Transverse colon (tissue), 4 donors: ENCODE measurements at regions not wholly inside any gene's neighbourhood (a gene's known extent, or its start where the extent isn't known, plus 50 kb on each side); places are given as distances from the start of the nearest gene placed in this dataset.

Source experiments
- DNase-seq: peaks from one replicate; pipeline ENCODE4 v3.0.0-alpha.2; 2019
- H3K27ac ChIP-seq, 4 donors: fragments of 200-600 bp; sonication (generic); 2 replicates each; pipeline ENCODE4 v1.5.1; 2016 to 2018; ENCODE audit warnings: inconsistent platforms in 4 of 4
- H3K27me3 ChIP-seq: fragments of 200-600 bp; sonication (generic); 2 replicates; pipeline ENCODE4 v1.5.1; 2017; ENCODE audit warnings: inconsistent platforms
- H3K36me3 ChIP-seq, 4 donors: fragments of 200-600 bp; sonication (generic); 2 replicates each; pipeline ENCODE4 v1.5.1; 2017 to 2019; ENCODE audit warnings: inconsistent platforms in 4 of 4
- H3K4me1 ChIP-seq, 4 donors: fragments of 200-600 bp; sonication (generic); 2 replicates each; pipeline ENCODE4 v1.5.1; 2017 to 2020; ENCODE audit warnings: inconsistent platforms in 4 of 4
- H3K4me3 ChIP-seq, 4 donors: fragments of 200-600 bp; sonication (generic); 1 replicate in 1 of 4; 2 replicates in 3 of 4; pipeline versions ENCODE4 v1.5.1 to v1.6.1; 2017 to 2019; ENCODE audit warnings: inconsistent platforms in 4 of 4
- H3K9me3 ChIP-seq, 2 donors: fragments of 200-600 bp; sonication (generic); 2 replicates each; pipeline ENCODE4 v1.5.1; 2017 to 2019; ENCODE audit warnings: inconsistent platforms in 2 of 2
- EP300 ChIP-seq: sonication (generic); formaldehyde crosslinking; IDR thresholded peaks from one replicate; pipeline ENCODE4 v1.6.1; 2017; ENCODE audit warnings: antibody characterized with exemption, low read depth
- POLR2A ChIP-seq: fragments of 450-650 bp; IDR thresholded peaks from one replicate; pipeline ENCODE4 v1.6.1; 2016; ENCODE audit warnings: antibody characterized with exemption, mild to moderate bottlenecking, moderate library complexity
- POLR2AphosphoS5 ChIP-seq, 3 donors: sonication (generic); formaldehyde crosslinking; IDR thresholded peaks; one replicate each; pipeline ENCODE4 v1.6.1; 2016; ENCODE audit warnings: antibody characterized with exemption in 3 of 3
- WGBS, 2 donors: methylation state at CpG; one replicate each; pipeline ENCODE4 v1.1.5; 2018; ENCODE audit warnings: low coverage in 1 of 2; 5-methylcytosine and 5-hydroxymethylcytosine counted together
- in situ Hi-C, 4 donors: fragments of 200-750 bp; cut with MboI; loops; one replicate each; pipeline versions ENCODE4 v1.15.0 to v1.15.1; 2017; ENCODE audit warnings: low sequenced_read_pairs in 3 of 4, low pct_ligation_motif_present in 1 of 4, low pct_unique_long_range_greater_than_20kb in 1 of 4
- intact Hi-C: fragments of 100-400 bp; cut with DNase I; formaldehyde crosslinking; loops from one replicate; pipeline ENCODE4 v1.15.1; 2023; ENCODE audit warnings: low total_unique reads
- TF ChIP-seq, protein P1 (sequence below), 5 experiments: fragments of 200-600 bp in 3 of 5; fragments of 450-650 bp in 2 of 5; sonication (generic) in 3 of 5; IDR thresholded peaks; 1 replicate in 2 of 5; 2 replicates in 3 of 5; pipeline ENCODE4 v1.5.1; 2016 to 2017; ENCODE audit warnings: antibody characterized with exemption in 5 of 5, inconsistent platforms in 3 of 5, mild to moderate bottlenecking in 2 of 5, moderate library complexity in 1 of 5

DNA sequence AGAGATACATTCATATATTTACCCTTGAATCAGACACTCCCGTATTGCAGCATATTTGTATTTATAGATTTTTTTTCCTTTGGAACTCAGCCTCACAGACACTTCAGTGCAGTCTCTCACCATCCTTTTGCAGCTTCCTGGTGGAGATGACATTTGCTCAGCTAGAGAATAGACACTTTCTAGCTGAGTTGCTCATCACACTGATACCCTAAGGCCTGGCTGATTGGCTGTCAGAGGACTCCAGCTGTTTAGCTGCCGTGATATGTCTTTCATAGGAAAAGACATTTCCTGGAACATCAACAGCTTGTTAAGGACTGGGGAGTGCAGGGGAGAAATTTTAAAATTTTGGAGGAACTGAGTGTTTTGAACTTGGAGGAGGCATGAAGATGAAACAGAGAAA lies 429.6 kb downstream of the SMARCA1 start:
- no peak overlapping the region for H3K27ac ChIP-seq
- no peak overlapping the region for H3K4me3 ChIP-seq
- intact Hi-C loops = no loop called here
- WGBS, 2 donors = 70 to 100% methylated on average over 2 of the region's 2 CpGs
- H3K27me3 ChIP-seq = no peaks in the 10 kb centered on the region
- no peak for DNase-seq
- H3K36me3 ChIP-seq = no peaks in the 10 kb centered on the region
- no peak for TF ChIP-seq POLR2AphosphoS5 (IDR thresholded peaks at IDR 0.05)
- no peak for TF ChIP-seq POLR2A
- TF ChIP-seq, protein P1, sequence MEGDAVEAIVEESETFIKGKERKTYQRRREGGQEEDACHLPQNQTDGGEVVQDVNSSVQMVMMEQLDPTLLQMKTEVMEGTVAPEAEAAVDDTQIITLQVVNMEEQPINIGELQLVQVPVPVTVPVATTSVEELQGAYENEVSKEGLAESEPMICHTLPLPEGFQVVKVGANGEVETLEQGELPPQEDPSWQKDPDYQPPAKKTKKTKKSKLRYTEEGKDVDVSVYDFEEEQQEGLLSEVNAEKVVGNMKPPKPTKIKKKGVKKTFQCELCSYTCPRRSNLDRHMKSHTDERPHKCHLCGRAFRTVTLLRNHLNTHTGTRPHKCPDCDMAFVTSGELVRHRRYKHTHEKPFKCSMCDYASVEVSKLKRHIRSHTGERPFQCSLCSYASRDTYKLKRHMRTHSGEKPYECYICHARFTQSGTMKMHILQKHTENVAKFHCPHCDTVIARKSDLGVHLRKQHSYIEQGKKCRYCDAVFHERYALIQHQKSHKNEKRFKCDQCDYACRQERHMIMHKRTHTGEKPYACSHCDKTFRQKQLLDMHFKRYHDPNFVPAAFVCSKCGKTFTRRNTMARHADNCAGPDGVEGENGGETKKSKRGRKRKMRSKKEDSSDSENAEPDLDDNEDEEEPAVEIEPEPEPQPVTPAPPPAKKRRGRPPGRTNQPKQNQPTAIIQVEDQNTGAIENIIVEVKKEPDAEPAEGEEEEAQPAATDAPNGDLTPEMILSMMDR (IDR thresholded peaks at IDR 0.05) = no peak
- no peak for TF ChIP-seq EP300
- no peaks in the 10 kb centered on the region for H3K4me1 ChIP-seq
- H3K9me3 ChIP-seq = no peaks in the 10 kb centered on the region
- in situ Hi-C loops = no loop called here

DNA sequence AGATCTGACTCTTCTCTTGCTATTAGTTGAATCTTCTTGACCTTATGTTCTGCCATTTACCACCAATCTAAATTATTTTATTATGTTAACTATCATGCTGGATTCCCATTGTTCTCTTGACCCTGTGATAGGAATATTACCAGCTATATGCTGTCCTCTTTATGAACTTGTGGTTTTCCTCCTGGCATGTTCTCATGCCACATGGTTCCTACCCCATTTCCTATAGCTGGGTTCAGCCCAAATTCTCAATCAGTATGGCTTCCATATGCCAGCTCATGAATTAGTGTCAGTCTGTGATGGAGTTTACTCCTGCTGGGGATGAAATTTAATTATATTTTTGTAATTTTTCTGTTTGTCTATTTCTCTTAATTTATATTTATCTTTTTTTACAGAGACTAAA lies 430.5 kb downstream of the SMARCA1 start:
- no peak overlapping the region for H3K4me3 ChIP-seq
- no peak overlapping the region for H3K27ac ChIP-seq
- no peak for DNase-seq
- H3K9me3 ChIP-seq = no peaks in the 10 kb centered on the region
- in situ Hi-C loops = no loop called here
- no peaks in the 10 kb centered on the region for H3K4me1 ChIP-seq
- H3K36me3 ChIP-seq = no peaks in the 10 kb centered on the region
- TF ChIP-seq, protein P1 (IDR thresholded peaks at IDR 0.05) = no peak
- TF ChIP-seq EP300 = no peak
- TF ChIP-seq POLR2AphosphoS5 (IDR thresholded peaks at IDR 0.05) = no peak
- TF ChIP-seq POLR2A = no peak
- intact Hi-C loops = no loop called here
- no peaks in the 10 kb centered on the region for H3K27me3 ChIP-seq

DNA sequence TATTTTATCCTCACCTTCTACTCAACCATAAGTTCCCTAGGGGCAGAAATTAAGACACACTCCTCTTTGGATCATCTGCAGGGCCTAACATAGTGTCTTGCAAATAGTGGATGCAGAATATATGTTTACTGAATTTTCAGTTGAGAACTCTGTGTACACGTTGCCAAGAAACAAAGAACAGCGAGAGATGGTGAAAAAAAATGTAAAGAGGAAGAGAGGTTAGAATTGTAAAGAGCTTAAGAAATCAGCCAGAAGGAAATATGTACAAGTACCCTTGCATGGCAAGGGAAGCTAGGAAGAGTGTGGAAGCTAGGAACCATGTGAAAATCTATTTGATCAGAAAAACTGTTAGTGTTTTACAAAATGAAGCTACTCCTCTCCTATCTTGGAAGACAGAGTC lies 431.0 kb downstream of the SMARCA1 start:
- WGBS, 2 donors = 51% methylated on average over 2 of the region's 2 CpGs; no CpG with 5 or more reads in 1 of the 2 donors
- H3K4me1 ChIP-seq = no peaks in the 10 kb centered on the region
- TF ChIP-seq POLR2A = no peak
- no peak for TF ChIP-seq EP300
- TF ChIP-seq POLR2AphosphoS5 (IDR thresholded peaks at IDR 0.05) = no peak
- TF ChIP-seq, protein P1 (IDR thresholded peaks at IDR 0.05) = no peak
- no peak for DNase-seq
- H3K27ac ChIP-seq = no peak overlapping the region
- H3K36me3 ChIP-seq = no peaks in the 10 kb centered on the region
- H3K27me3 ChIP-seq = no peaks in the 10 kb centered on the region
- H3K9me3 ChIP-seq = no peaks in the 10 kb centered on the region
- in situ Hi-C loops (no loop called here), intact Hi-C loops (no loop called here)
- H3K4me3 ChIP-seq = no peak overlapping the region

DNA sequence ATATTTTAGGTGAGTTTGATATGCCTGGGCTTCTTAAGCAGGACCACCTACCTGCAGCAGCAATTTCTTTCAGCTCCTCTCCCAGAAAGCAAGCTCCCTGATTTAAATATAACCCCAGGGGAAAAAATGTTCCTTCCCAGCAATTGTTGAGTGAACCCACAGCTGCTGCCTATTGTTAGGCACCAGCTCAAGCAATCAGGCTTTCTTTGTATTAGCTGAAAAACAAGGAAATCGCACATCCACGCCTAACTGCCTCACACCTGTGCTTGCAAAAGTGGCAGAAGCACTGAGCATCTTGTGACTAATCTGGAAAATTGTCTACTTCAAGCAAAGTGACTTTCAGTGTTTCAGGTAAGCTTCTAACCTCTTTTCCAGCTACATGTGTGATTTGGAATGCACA lies 432.2 kb downstream of the SMARCA1 start:
- Histone ChIP-seq H3K4me3 (no peak overlapping the region), H3K36me3 (no peaks in the 10 kb centered on the region), H3K27ac (no peak overlapping the region), H3K4me1 (no peaks in the 10 kb centered on the region), H3K9me3 (no peaks in the 10 kb centered on the region), H3K27me3 (no peaks in the 10 kb centered on the region)
- in situ Hi-C loops (no loop called here), intact Hi-C loops (no loop called here)
- TF ChIP-seq, protein P1 (IDR thresholded peaks at IDR 0.05) = no peak
- no peak for TF ChIP-seq POLR2AphosphoS5 (IDR thresholded peaks at IDR 0.05)
- TF ChIP-seq EP300 = no peak
- no peak for TF ChIP-seq POLR2A
- 27% methylated on average over 2 of the region's 2 CpGs; no CpG with 5 or more reads in 1 of the 2 donors for WGBS, 2 donors
- DNase-seq = no peak
